ENCODE measurements at regions not wholly inside any gene's neighbourhood (a gene's known extent, or its start where the extent isn't known, plus 50 kb on each side); places are given as distances from the start of the nearest gene placed in this dataset.

GRCh38 chr15:96049766-96050165 lies 280.7 kb upstream of the NR2F2 start:
- no peaks in the 10 kb centered on the region for H3K4me1 ChIP-seq (ENCODE audit: insufficient read depth, low read length, poor library complexity, severe bottlenecking)
- no peaks in the 10 kb centered on the region for H3K9me2 ChIP-seq (replicated peaks; ENCODE audit: low read depth, low read length)
- H3K36me3 ChIP-seq (ENCODE audit: insufficient read depth, low read length): no peaks in the 10 kb centered on the region
- no peaks in the 10 kb centered on the region for H3F3A ChIP-seq (ENCODE audit: low read depth)
- H4K20me1 ChIP-seq (ENCODE audit: insufficient read depth, low read length, poor library complexity, severe bottlenecking): no peaks in the 10 kb centered on the region
- TF ChIP-seq CTCF (conservative IDR thresholded peaks at IDR 0.05; ENCODE audit: low read length): no peak
- no peak for TF ChIP-seq EZH2phosphoT487 (IDR thresholded peaks at IDR 0.05; ENCODE audit: borderline replicate concordance)
- H3K9ac ChIP-seq (ENCODE audit: low read depth, low read length, poor library complexity, severe bottlenecking): no peak overlapping the region
- H3K4me3 ChIP-seq (ENCODE audit: low read length, poor library complexity, severe bottlenecking): no peak overlapping the region
- H2AFZ ChIP-seq (ENCODE audit: low read length): no peak overlapping the region
- H3K79me2 ChIP-seq (ENCODE audit: insufficient read depth, low read length): no peaks in the 10 kb centered on the region
- H3K27me3 ChIP-seq (ENCODE audit: insufficient read depth, low read length, poor library complexity, severe bottlenecking): peaks cover 98% of the 10 kb centered on the region
- H3K9me3 ChIP-seq (ENCODE audit: insufficient read depth, low read depth, low read length): no peaks in the 10 kb centered on the region
- no peak overlapping the region for H3K4me2 ChIP-seq (ENCODE audit: low read depth, low read length, poor library complexity, severe bottlenecking)

- H3K9me2 ChIP-seq (replicated peaks; ENCODE audit: low read depth, low read length): no peaks in the 10 kb centered on the region
- TF ChIP-seq CTCF (conservative IDR thresholded peaks at IDR 0.05; ENCODE audit: low read length) (no peak), EZH2phosphoT487 (IDR thresholded peaks at IDR 0.05; ENCODE audit: borderline replicate concordance) (no peak)
- no peaks in the 10 kb centered on the region for H3K79me2 ChIP-seq (ENCODE audit: insufficient read depth, low read length)
- no peak overlapping the region for H3K4me3 ChIP-seq (ENCODE audit: low read length, poor library complexity, severe bottlenecking)
- H3K27me3 ChIP-seq (ENCODE audit: insufficient read depth, low read length, poor library complexity, severe bottlenecking): peaks cover 89% of the 10 kb centered on the region
- H2AFZ ChIP-seq (ENCODE audit: low read length): no peak overlapping the region
- no peak overlapping the region for H3K9ac ChIP-seq (ENCODE audit: low read depth, low read length, poor library complexity, severe bottlenecking)
- H3K4me2 ChIP-seq (ENCODE audit: low read depth, low read length, poor library complexity, severe bottlenecking): no peak overlapping the region
- H3K4me1 ChIP-seq (ENCODE audit: insufficient read depth, low read length, poor library complexity, severe bottlenecking): no peaks in the 10 kb centered on the region
- H4K20me1 ChIP-seq (ENCODE audit: insufficient read depth, low read length, poor library complexity, severe bottlenecking): no peaks in the 10 kb centered on the region
- no peaks in the 10 kb centered on the region for H3F3A ChIP-seq (ENCODE audit: low read depth)
- no peaks in the 10 kb centered on the region for H3K9me3 ChIP-seq (ENCODE audit: insufficient read depth, low read depth, low read length)
- H3K36me3 ChIP-seq (ENCODE audit: insufficient read depth, low read length): no peaks in the 10 kb centered on the region
These were observed 278.9 kb upstream of the NR2F2 start for GRCh38 chr15:96051598-96051997.

- H3K79me2 ChIP-seq (ENCODE audit: insufficient read depth, low read length): no peaks in the 10 kb centered on the region
- no peaks in the 10 kb centered on the region for H3K9me2 ChIP-seq (replicated peaks; ENCODE audit: low read depth, low read length)
- no peak overlapping the region for H3K4me3 ChIP-seq (ENCODE audit: low read length, poor library complexity, severe bottlenecking)
- no peaks in the 10 kb centered on the region for H3K4me1 ChIP-seq (ENCODE audit: insufficient read depth, low read length, poor library complexity, severe bottlenecking)
- no peaks in the 10 kb centered on the region for H3K9me3 ChIP-seq (ENCODE audit: insufficient read depth, low read depth, low read length)
- H3K27me3 ChIP-seq (ENCODE audit: insufficient read depth, low read length, poor library complexity, severe bottlenecking): peaks cover 83% of the 10 kb centered on the region
- no peak overlapping the region for H3K4me2 ChIP-seq (ENCODE audit: low read depth, low read length, poor library complexity, severe bottlenecking)
- H3K9ac ChIP-seq (ENCODE audit: low read depth, low read length, poor library complexity, severe bottlenecking): no peak overlapping the region
- H3K36me3 ChIP-seq (ENCODE audit: insufficient read depth, low read length): no peaks in the 10 kb centered on the region
- TF ChIP-seq CTCF (conservative IDR thresholded peaks at IDR 0.05; ENCODE audit: low read length) (no peak), EZH2phosphoT487 (IDR thresholded peaks at IDR 0.05; ENCODE audit: borderline replicate concordance) (no peak)
- H2AFZ ChIP-seq (ENCODE audit: low read length): no peak overlapping the region
- no peaks in the 10 kb centered on the region for H3F3A ChIP-seq (ENCODE audit: low read depth)
- no peaks in the 10 kb centered on the region for H4K20me1 ChIP-seq (ENCODE audit: insufficient read depth, low read length, poor library complexity, severe bottlenecking)
These were observed 278.3 kb upstream of the NR2F2 start for GRCh38 chr15:96052154-96052553.
